GM12878 (cell line): ENCODE measurements at regions not wholly inside any gene's neighbourhood (a gene's known extent, or its start where the extent isn't known, plus 50 kb on each side); places are given as distances from the start of the nearest gene placed in this dataset.

Experiments used
- BCL3 ChIP-seq: IDR thresholded peaks from 2 replicates; pipeline ENCODE4 v1.6.1; 2011; ENCODE audit warnings: borderline replicate concordance, low read depth, mild to moderate bottlenecking, moderate library complexity, low read length; ENCODE audit not compliant: insufficient read depth, poor library complexity, severe bottlenecking
- CREB1 ChIP-seq: IDR thresholded peaks from 2 replicates; pipeline ENCODE4 v1.6.1; 2012; ENCODE audit warnings: low read depth, mild to moderate bottlenecking, inconsistent platforms
- JUNB ChIP-seq: IDR thresholded peaks from 2 replicates; pipeline ENCODE4 v1.6.1; 2016; ENCODE audit warnings: antibody characterized with exemption, mild to moderate bottlenecking
- LARP7 ChIP-seq: fragments of 450-650 bp; IDR thresholded peaks from 2 replicates; pipeline ENCODE4 v1.6.1; 2017; ENCODE audit warnings: mild to moderate bottlenecking
- MLLT1 ChIP-seq: fragments of 450-650 bp; IDR thresholded peaks from 2 replicates; pipeline ENCODE4 v1.6.1; 2016; ENCODE audit warnings: mild to moderate bottlenecking
- MTA2 ChIP-seq: fragments of 450-650 bp; IDR thresholded peaks from 2 replicates; pipeline ENCODE4 v1.6.1; 2016; ENCODE audit warnings: low read depth, mild to moderate bottlenecking, moderate library complexity
- MYB ChIP-seq: fragments of 150-350 bp; IDR thresholded peaks from 2 replicates; pipeline ENCODE4 v1.6.1; 2014; ENCODE audit warnings: mild to moderate bottlenecking, low read depth, low read length, borderline replicate concordance
- NFIC ChIP-seq: IDR thresholded peaks from 2 replicates; pipeline ENCODE4 v1.6.1; 2012; ENCODE audit warnings: low read depth, mild to moderate bottlenecking, inconsistent platforms, low read length, moderate library complexity
- NKRF ChIP-seq: fragments of 450-650 bp; conservative IDR thresholded peaks from 2 replicates; pipeline ENCODE4 v1.6.1; 2017; ENCODE audit warnings: mild to moderate bottlenecking, moderate library complexity
- RAD21 ChIP-seq: IDR thresholded peaks from 2 replicates; pipeline ENCODE4 v1.6.1; 2011; ENCODE audit warnings: mild to moderate bottlenecking, low read depth, low read length, moderate library complexity; ENCODE audit not compliant: insufficient read depth
- RELA ChIP-seq: fragments of 450-650 bp; IDR thresholded peaks from 2 replicates; pipeline ENCODE4 v1.8.0; 2014; ENCODE audit warnings: borderline replicate concordance; ENCODE audit not compliant: partially characterized antibody
- SKIL ChIP-seq: fragments of 450-650 bp; IDR thresholded peaks from 2 replicates; pipeline ENCODE4 v1.6.1; 2017; ENCODE audit warnings: mild to moderate bottlenecking, low read depth, inconsistent platforms; ENCODE audit not compliant: poor library complexity, severe bottlenecking
- SMARCA5 ChIP-seq: fragments of 450-650 bp; IDR thresholded peaks from 2 replicates; pipeline ENCODE4 v1.6.1; 2017; ENCODE audit warnings: mild to moderate bottlenecking
- SP1 ChIP-seq: IDR thresholded peaks from one replicate; pipeline ENCODE4 v1.6.1; 2011; ENCODE audit warnings: low read depth, low read length
- TARDBP ChIP-seq: IDR thresholded peaks from 2 replicates; pipeline ENCODE4 v1.6.1; 2016; ENCODE audit warnings: borderline replicate concordance
- TCF3 ChIP-seq: IDR thresholded peaks from 2 replicates; pipeline ENCODE4 v1.6.1; 2012; ENCODE audit warnings: low read depth, mild to moderate bottlenecking, low read length, borderline replicate concordance; ENCODE audit not compliant: insufficient read depth
- WRNIP1 ChIP-seq: IDR thresholded peaks from 2 replicates; pipeline ENCODE4 v1.6.1; 2011; ENCODE audit warnings: low read depth, low read length, improper control_type of control experiment, borderline replicate concordance
- YY1 ChIP-seq: IDR thresholded peaks from 2 replicates; pipeline ENCODE4 v1.6.1; 2011; ENCODE audit warnings: low read depth, mild to moderate bottlenecking, low read length
- ZBTB11 ChIP-seq: fragments of 450-650 bp; formaldehyde crosslinking; IDR thresholded peaks from 2 replicates; pipeline ENCODE4 v1.5.0; 2022; ENCODE audit warnings: mild to moderate bottlenecking, missing genetic modification characterization

- TF ChIP-seq SKIL (no peak), WRNIP1 (no peak), MYB (no peak), BCL3 (no peak), RELA (no peak), MTA2 (peak; percentile 70), RAD21 (no peak), LARP7 (no peak), SMARCA5 (no peak), TCF3 (no peak), TARDBP (no peak), NKRF (no peak), YY1 (no peak), NFIC (peak; percentile 83), JUNB (peak; percentile 76), CREB1 (no peak), SP1 (no peak), MLLT1 (no peak), ZBTB11 (CRISPR knock-in tag) (no peak)
- TF ChIP-seq, all 136 proteins: peak for 7
Observed at GRCh38 chr3:144296808-144297207, 325.2 kb downstream of the DIPK2A start (continued).
